Endodermal cell (in vitro differentiated cells): ENCODE measurements at regions not wholly inside any gene's neighbourhood (a gene's known extent, or its start where the extent isn't known, plus 50 kb on each side); places are given as distances from the start of the nearest gene placed in this dataset.
A peak's percentile ranks its signal among the peaks of the same experiment; 100 is the strongest.

Experiments used
- DNase-seq: peaks from one replicate; pipeline ENCODE4 v3.0.0-alpha.2; 2017
- H3K27ac ChIP-seq: 2 replicates; pipeline ENCODE4 v1.5.1; 2013; ENCODE audit warnings: mild to moderate bottlenecking, low read depth, low read length, moderate library complexity
- H3K27me3 ChIP-seq: 2 replicates; pipeline ENCODE4 v1.6.1; 2013; ENCODE audit warnings: mild to moderate bottlenecking, low read length, moderate library complexity; ENCODE audit not compliant: insufficient read depth, control insufficient read depth, poor library complexity, severe bottlenecking
- H3K36me3 ChIP-seq: 2 replicates; pipeline ENCODE4 v1.7.0; 2013; ENCODE audit warnings: mild to moderate bottlenecking, low read length, moderate library complexity; ENCODE audit not compliant: control insufficient read depth, insufficient read depth
- H3K4me1 ChIP-seq: one replicate; pipeline ENCODE4 v1.7.0; 2013; ENCODE audit warnings: low read length; ENCODE audit not compliant: control insufficient read depth, insufficient read depth
- H3K4me3 ChIP-seq: 2 replicates; pipeline ENCODE4 v1.5.1; 2013; ENCODE audit warnings: mild to moderate bottlenecking, low read length, moderate library complexity
- H3K9ac ChIP-seq: 2 replicates; pipeline ENCODE4 v1.6.1; 2013; ENCODE audit warnings: mild to moderate bottlenecking, low read length, moderate library complexity; ENCODE audit not compliant: poor library complexity, severe bottlenecking; ENCODE audit errors: extremely low read depth
- H3K9me3 ChIP-seq: 2 replicates; pipeline ENCODE4 v1.6.1; 2013; ENCODE audit warnings: mild to moderate bottlenecking, low read length, moderate library complexity; ENCODE audit not compliant: control insufficient read depth
- H3K27ac Mint-ChIP-seq: 2 replicates; pipeline ENCODE4 v1.8.0; 2020; ENCODE audit warnings: mixed read lengths
- H3K27me3 Mint-ChIP-seq: 2 replicates; pipeline ENCODE4 v1.8.0; 2021; ENCODE audit warnings: mild to moderate bottlenecking, mixed read lengths; ENCODE audit not compliant: insufficient read depth
- H3K36me3 Mint-ChIP-seq: 2 replicates; pipeline ENCODE4 v1.8.0; 2020; ENCODE audit warnings: low read depth, mixed read lengths
- H3K4me1 Mint-ChIP-seq: 2 replicates; pipeline ENCODE4 v1.8.0; 2020; ENCODE audit warnings: mixed read lengths
- H3K4me3 Mint-ChIP-seq: 2 replicates; pipeline ENCODE4 v1.8.0; 2020; ENCODE audit warnings: mild to moderate bottlenecking, moderate library complexity, mixed read lengths
- H3K9me3 Mint-ChIP-seq: 2 replicates; pipeline ENCODE4 v1.8.0; 2020; ENCODE audit warnings: mild to moderate bottlenecking, mixed read lengths
- CTCF ChIP-seq: fragments of 200-600 bp; sonication (generic); conservative IDR thresholded peaks from 2 replicates; pipeline ENCODE4 v1.5.0; 2021; ENCODE audit warnings: antibody characterized with exemption, mild to moderate bottlenecking
- WGBS, 2 experiments: methylation state at CpG; one replicate each; pipeline versions ENCODE4 v1.1.5 to v1.1.7; 2013; ENCODE audit warnings: missing lambda C conversion rate in 2 of 2, mixed read lengths in 1 of 2; ENCODE audit not compliant: insufficient coverage in 1 of 2, insufficient read length in 1 of 2; 5-methylcytosine and 5-hydroxymethylcytosine counted together

GRCh38 chr2:194346193-194346592 is 1310.8 kb upstream of the SLC39A10 start:
- Histone ChIP-seq H3K27me3 (no peaks in the 10 kb centered on the region), H3K4me3 (no peak overlapping the region), H3K9ac (no peak overlapping the region), H3K4me1 (no peaks in the 10 kb centered on the region), H3K27ac (peak overlapping the region; percentile 72), H3K36me3 (no peaks in the 10 kb centered on the region), H3K9me3 (no peaks in the 10 kb centered on the region)
- no peaks in the 10 kb centered on the region for H3K27me3 Mint-ChIP-seq
- DNase-seq, result no peak
- 33 to 41% methylated on average over 1 of the region's 1 CpG for WGBS, 2 experiments
- no peak overlapping the region for H3K27ac Mint-ChIP-seq
- no peak for TF ChIP-seq CTCF
- H3K4me1 Mint-ChIP-seq, result no peaks in the 10 kb centered on the region
- H3K9me3 Mint-ChIP-seq, result no peaks in the 10 kb centered on the region
- no peaks in the 10 kb centered on the region for H3K36me3 Mint-ChIP-seq
- no peak overlapping the region for H3K4me3 Mint-ChIP-seq

- Mint-ChIP-seq H3K27ac (no peak overlapping the region), H3K4me1 (no peaks in the 10 kb centered on the region), H3K27me3 (no peaks in the 10 kb centered on the region)
Observed at GRCh38 chr2:194345347-194345746, 1311.7 kb upstream of the SLC39A10 start.

DNA sequence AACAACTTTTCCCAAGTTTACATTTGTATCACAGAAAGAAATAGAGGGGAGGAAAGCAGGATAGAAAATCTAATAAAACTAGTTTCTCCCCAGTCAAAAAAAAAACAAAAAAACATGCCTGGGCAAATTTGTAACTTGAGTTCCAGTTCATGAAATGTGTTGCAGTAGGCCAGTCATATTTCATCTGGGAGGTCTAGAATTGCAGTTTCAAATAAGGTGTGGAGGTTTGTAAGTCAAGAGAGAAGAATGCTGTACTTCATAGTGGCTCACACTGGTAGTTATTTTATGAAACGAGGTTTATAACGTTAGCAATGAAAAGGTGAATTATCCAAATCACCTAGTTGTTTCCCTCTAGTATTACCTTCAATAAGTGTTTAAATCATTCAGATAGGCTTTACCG is 1313.9 kb upstream of the SLC39A10 start:
- Histone ChIP-seq H3K36me3 (no peaks in the 10 kb centered on the region), H3K9ac (no peak overlapping the region), H3K27me3 (no peaks in the 10 kb centered on the region), H3K4me1 (no peaks in the 10 kb centered on the region), H3K9me3 (no peaks in the 10 kb centered on the region), H3K27ac (no peak overlapping the region), H3K4me3 (no peak overlapping the region)
- no peaks in the 10 kb centered on the region for H3K9me3 Mint-ChIP-seq
- no peak overlapping the region for H3K27ac Mint-ChIP-seq
- H3K4me1 Mint-ChIP-seq, result no peaks in the 10 kb centered on the region
- DNase-seq, result no peak
- 94% methylated on average over 2 of the region's 3 CpGs; no CpG with 5 or more reads in 1 of the 2 experiments for WGBS, 2 experiments
- no peaks in the 10 kb centered on the region for H3K36me3 Mint-ChIP-seq
- no peak for TF ChIP-seq CTCF
- H3K4me3 Mint-ChIP-seq, result no peak overlapping the region
- no peaks in the 10 kb centered on the region for H3K27me3 Mint-ChIP-seq

More at GRCh38 chr2:194345347-194345746, 1311.7 kb upstream of the SLC39A10 start:
- H3K27ac ChIP-seq, result no peak overlapping the region
- H3K27me3 ChIP-seq, result no peaks in the 10 kb centered on the region
- TF ChIP-seq CTCF, result no peak
- no peaks in the 10 kb centered on the region for H3K4me1 ChIP-seq
- WGBS, 2 experiments, result 79% methylated on average over 2 of the region's 2 CpGs; no CpG with 5 or more reads in 1 of the 2 experiments
- Mint-ChIP-seq H3K36me3 (no peaks in the 10 kb centered on the region), H3K9me3 (no peaks in the 10 kb centered on the region), H3K4me3 (no peak overlapping the region)
- no peaks in the 10 kb centered on the region for H3K36me3 ChIP-seq
- no peak overlapping the region for H3K9ac ChIP-seq
- no peaks in the 10 kb centered on the region for H3K9me3 ChIP-seq
- no peak overlapping the region for H3K4me3 ChIP-seq
- DNase-seq, result no peak
